CD4-positive, alpha-beta memory T cell (primary cell): ENCODE measurements at regions not wholly inside any gene's neighbourhood (a gene's known extent, or its start where the extent isn't known, plus 50 kb on each side); places are given as distances from the start of the nearest gene placed in this dataset.

ENCODE experiments used
- CTCF ChIA-PET: fragments of 350-600 bp; sonication (Branson Sonifier 250); formaldehyde crosslinking; loops from one replicate; lab custom pipeline; 2021; ENCODE audit warnings: inconsistent platforms; ENCODE audit not compliant: partially characterized antibody; lab: Charles Lee
- POLR2A ChIA-PET: fragments of 350-600 bp; sonication (Branson Sonifier 250); formaldehyde crosslinking; loops from one replicate; lab custom pipeline; 2021; ENCODE audit not compliant: partially characterized antibody; lab: Charles Lee
- DNase-seq, 5 donors: peaks; one replicate each; pipeline versions ENCODE4 v3.0.0 to v3.0.0-alpha.2; 2020 to 2022; ENCODE audit warnings: mixed read lengths in 1 of 5
- H3K27ac ChIP-seq: one replicate; pipeline ENCODE4 v1.7.0; 2013; ENCODE audit warnings: low read depth, low read length
- H3K27me3 ChIP-seq: 2 replicates; pipeline ENCODE4 v1.7.0; 2013; ENCODE audit warnings: mild to moderate bottlenecking, low read length, moderate library complexity; ENCODE audit not compliant: insufficient read depth
- H3K36me3 ChIP-seq: 2 replicates; pipeline ENCODE4 v1.7.0; 2013; ENCODE audit warnings: mild to moderate bottlenecking, low read length, moderate library complexity; ENCODE audit not compliant: insufficient read depth
- H3K4me1 ChIP-seq: 2 replicates; pipeline ENCODE4 v1.7.0; 2013; ENCODE audit warnings: mild to moderate bottlenecking, low read length, moderate library complexity; ENCODE audit not compliant: insufficient read depth
- H3K4me3 ChIP-seq, 2 donors: one replicate each; pipeline ENCODE4 v1.7.0; 2013; ENCODE audit warnings: low read length in 2 of 2, mild to moderate bottlenecking in 1 of 2
- H3K9me3 ChIP-seq, 2 donors: one replicate each; pipeline ENCODE4 v1.7.0; 2013; ENCODE audit warnings: low read length in 2 of 2, control low read depth in 1 of 2; ENCODE audit not compliant: control insufficient read depth in 1 of 2
- H3K27ac Mint-ChIP-seq, 7 donors: one replicate each; pipeline ENCODE4 v1.8.0; 2020 to 2021; ENCODE audit warnings: mixed read lengths in 7 of 7, mild to moderate bottlenecking in 6 of 7, inconsistent platforms in 3 of 7, moderate library complexity in 3 of 7
- H3K27me3 Mint-ChIP-seq, 2 donors: one replicate each; pipeline ENCODE4 v1.8.0; 2020 to 2021; ENCODE audit warnings: mixed read lengths in 2 of 2
- H3K36me3 Mint-ChIP-seq, 2 donors: one replicate each; pipeline ENCODE4 v1.8.0; 2020 to 2021; ENCODE audit warnings: mixed read lengths in 2 of 2, inconsistent platforms in 1 of 2, mild to moderate bottlenecking in 1 of 2
- H3K4me1 Mint-ChIP-seq, 4 donors: one replicate each; pipeline ENCODE4 v1.8.0; 2020 to 2021; ENCODE audit warnings: mixed read lengths in 4 of 4, mild to moderate bottlenecking in 1 of 4
- H3K4me3 Mint-ChIP-seq, 8 donors: one replicate each; pipeline ENCODE4 v1.8.0; 2020 to 2021; ENCODE audit warnings: mixed read lengths in 8 of 8, mild to moderate bottlenecking in 7 of 8, moderate library complexity in 6 of 8, inconsistent platforms in 3 of 8
- H3K9me3 Mint-ChIP-seq, 8 donors: one replicate each; pipeline ENCODE4 v1.8.0; 2020 to 2021; ENCODE audit warnings: mixed read lengths in 8 of 8, mild to moderate bottlenecking in 5 of 8, inconsistent platforms in 3 of 8, moderate library complexity in 1 of 8
- intact Hi-C: fragments of 100-400 bp; cut with micrococcal nuclease; formaldehyde crosslinking; loops from one replicate; pipeline ENCODE4 v1.15.1; 2023

GRCh38 chr3:13715167-13715954 is 164.5 kb downstream of the WNT7A start:
- Histone ChIP-seq H3K36me3 (no peaks in the 10 kb centered on the region), H3K27me3 (no peaks in the 10 kb centered on the region), H3K4me1 (no peaks in the 10 kb centered on the region), H3K9me3 (no peaks in the 10 kb centered on the region), H3K4me3 (no peak overlapping the region), H3K27ac (no peak overlapping the region)
- peaks cover 3 to 25% (median 7%) of the 10 kb centered on the region in 8 donors for H3K9me3 Mint-ChIP-seq
- H3K4me3 Mint-ChIP-seq = no peak overlapping the region
- peaks cover 0 to 5% of the 10 kb centered on the region in 2 donors for H3K36me3 Mint-ChIP-seq
- intact Hi-C loops = no loop called here
- no peak for DNase-seq
- POLR2A ChIA-PET = no interaction called here
- no peaks in the 10 kb centered on the region for H3K4me1 Mint-ChIP-seq
- CTCF ChIA-PET = no interaction called here
- no peak overlapping the region for H3K27ac Mint-ChIP-seq
- peaks cover 0 to 4% of the 10 kb centered on the region in 2 donors for H3K27me3 Mint-ChIP-seq

GRCh38 chr3:13714251-13714916 is 165.5 kb downstream of the FBLN2 start:
- Histone ChIP-seq H3K4me1 (no peaks in the 10 kb centered on the region), H3K9me3 (no peaks in the 10 kb centered on the region), H3K4me3 (no peak overlapping the region), H3K27me3 (no peaks in the 10 kb centered on the region), H3K27ac (no peak overlapping the region), H3K36me3 (no peaks in the 10 kb centered on the region)
- H3K27ac Mint-ChIP-seq = no peak overlapping the region
- ChIA-PET POLR2A (no interaction called here), CTCF (no interaction called here)
- intact Hi-C loops = no loop called here
- DNase-seq = no peak
- H3K4me3 Mint-ChIP-seq = no peak overlapping the region
- H3K27me3 Mint-ChIP-seq = peaks cover 0 to 4% of the 10 kb centered on the region in 2 donors
- peaks cover 3 to 32% (median 10%) of the 10 kb centered on the region in 8 donors for H3K9me3 Mint-ChIP-seq
- peaks cover 0 to 5% of the 10 kb centered on the region in 2 donors for H3K36me3 Mint-ChIP-seq
- no peaks in the 10 kb centered on the region for H3K4me1 Mint-ChIP-seq

- ChIA-PET CTCF (no interaction called here), POLR2A (no interaction called here)
- H3K27me3 Mint-ChIP-seq = peaks cover 0 to 4% of the 10 kb centered on the region in 2 donors
- no peaks in the 10 kb centered on the region for H3K27me3 ChIP-seq
- H3K36me3 Mint-ChIP-seq = peaks cover 0 to 5% of the 10 kb centered on the region in 2 donors
- intact Hi-C loops = no loop called here
- H3K9me3 Mint-ChIP-seq = peaks cover 3 to 41% (median 12%) of the 10 kb centered on the region in 8 donors
- no peaks in the 10 kb centered on the region for H3K4me1 Mint-ChIP-seq
- no peak overlapping the region for H3K27ac ChIP-seq
- no peak overlapping the region for H3K27ac Mint-ChIP-seq
- DNase-seq = no peak
- H3K4me1 ChIP-seq = no peaks in the 10 kb centered on the region
- no peaks in the 10 kb centered on the region for H3K9me3 ChIP-seq
- no peak overlapping the region for H3K4me3 ChIP-seq
- no peak overlapping the region for H3K4me3 Mint-ChIP-seq
- H3K36me3 ChIP-seq = no peaks in the 10 kb centered on the region
These were observed 164.5 kb downstream of the FBLN2 start for GRCh38 chr3:13713396-13713795.

DNA sequence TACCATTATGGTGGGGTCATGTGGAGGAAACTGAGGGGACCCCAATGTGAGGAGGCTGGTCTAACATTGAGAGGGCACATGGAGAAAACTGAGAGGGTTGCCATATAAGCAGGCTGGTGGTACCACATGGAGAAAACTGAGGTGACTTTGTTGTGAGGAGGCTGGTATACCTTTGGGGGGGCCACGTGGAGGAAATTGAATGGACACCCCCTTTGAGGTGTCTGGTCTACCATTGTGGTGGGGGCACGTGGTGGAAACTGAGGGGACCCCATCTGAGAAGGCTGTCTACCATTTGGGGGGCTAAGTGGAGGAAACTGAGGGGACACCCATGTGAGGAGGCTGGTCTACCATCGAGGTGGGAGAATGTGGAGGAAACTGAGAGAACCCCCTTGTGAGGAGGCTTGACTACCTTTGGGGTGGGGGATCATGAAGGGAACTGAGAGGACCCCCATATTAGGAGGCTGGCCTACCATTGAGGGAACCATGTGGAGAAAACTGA is 163.8 kb downstream of the FBLN2 start:
- Histone ChIP-seq H3K9me3 (no peaks in the 10 kb centered on the region), H3K27me3 (no peaks in the 10 kb centered on the region), H3K27ac (no peak overlapping the region), H3K4me3 (no peak overlapping the region), H3K36me3 (no peaks in the 10 kb centered on the region), H3K4me1 (no peaks in the 10 kb centered on the region)
- POLR2A ChIA-PET = no interaction called here
- Mint-ChIP-seq H3K4me1 (no peaks in the 10 kb centered on the region), H3K36me3 (peaks cover 0 to 5% of the 10 kb centered on the region in 2 donors), H3K27ac (no peak overlapping the region), H3K9me3 (peaks cover 4 to 44% (median 13%) of the 10 kb centered on the region in 8 donors), H3K4me3 (no peak overlapping the region), H3K27me3 (peaks cover 0 to 4% of the 10 kb centered on the region in 2 donors)
- intact Hi-C loops = no loop called here
- CTCF ChIA-PET = no interaction called here
- no peak for DNase-seq

DNA sequence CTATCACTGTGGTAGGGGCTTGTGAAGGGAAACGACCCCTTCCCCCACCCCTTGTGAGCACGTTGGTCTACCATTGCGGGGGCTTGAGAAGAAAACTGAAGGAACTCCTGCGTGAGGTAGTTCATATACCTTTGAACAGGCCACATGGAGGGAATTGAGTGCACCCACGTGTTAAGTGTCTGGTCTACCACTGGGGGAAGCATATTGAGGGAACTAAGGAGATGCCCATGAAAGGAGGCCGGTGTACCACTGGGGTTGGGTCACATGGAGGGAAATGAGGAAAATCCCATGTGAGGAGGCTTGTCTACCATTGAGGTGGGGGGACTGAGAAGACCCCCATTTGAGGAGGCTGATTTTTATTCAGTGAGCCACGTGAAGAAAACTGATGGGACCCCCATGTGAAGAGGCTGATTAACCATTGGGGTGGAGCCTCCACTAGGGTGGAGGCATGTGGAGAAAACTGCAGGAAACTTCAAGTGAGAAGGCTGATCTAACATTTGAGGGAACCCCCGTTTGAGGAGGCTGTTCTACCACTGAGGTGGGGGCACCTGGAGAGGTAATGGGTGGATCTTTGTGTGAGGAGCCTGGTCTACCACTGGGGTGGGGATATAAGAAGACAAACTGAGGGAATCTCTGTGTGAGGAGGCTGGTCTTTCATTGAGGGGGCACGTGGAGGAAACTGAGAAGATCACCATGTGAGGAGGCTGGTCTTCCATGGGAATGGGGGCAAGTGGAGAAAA is 163.2 kb downstream of the FBLN2 start:
- no peak for DNase-seq
- no peak overlapping the region for H3K4me3 Mint-ChIP-seq
- POLR2A ChIA-PET = no interaction called here
- Histone ChIP-seq H3K27ac (no peak overlapping the region), H3K4me3 (no peak overlapping the region), H3K4me1 (no peaks in the 10 kb centered on the region), H3K36me3 (no peaks in the 10 kb centered on the region), H3K9me3 (no peaks in the 10 kb centered on the region), H3K27me3 (no peaks in the 10 kb centered on the region)
- CTCF ChIA-PET = no interaction called here
- H3K27ac Mint-ChIP-seq = no peak overlapping the region
- H3K9me3 Mint-ChIP-seq = peaks cover 4 to 47% (median 18%) of the 10 kb centered on the region in 8 donors
- H3K27me3 Mint-ChIP-seq = peaks cover 0 to 6% of the 10 kb centered on the region in 2 donors
- peaks cover 0 to 5% of the 10 kb centered on the region in 2 donors for H3K36me3 Mint-ChIP-seq
- intact Hi-C loops = no loop called here
- no peaks in the 10 kb centered on the region for H3K4me1 Mint-ChIP-seq

DNA sequence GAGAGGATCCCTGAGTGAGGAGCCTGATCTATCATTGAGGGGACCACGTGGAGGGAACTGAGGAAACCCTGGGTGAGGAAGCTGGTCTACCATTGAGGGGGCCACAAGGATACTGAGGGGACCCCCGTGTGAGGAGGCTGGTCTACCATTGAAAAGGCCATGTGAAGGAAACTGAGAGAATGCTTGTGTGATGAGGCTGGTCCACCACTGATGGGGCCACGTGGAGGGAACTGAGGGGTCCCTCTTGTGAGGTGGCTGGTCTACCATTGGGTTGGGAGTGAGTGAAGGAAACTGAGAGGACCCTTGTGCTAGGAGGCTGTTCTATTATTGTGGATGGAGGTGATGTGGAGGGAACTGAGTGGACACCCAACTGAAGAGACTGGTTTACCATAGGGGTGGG is 161.3 kb downstream of the FBLN2 start:
- no peak overlapping the region for H3K4me3 ChIP-seq
- Mint-ChIP-seq H3K4me1 (no peaks in the 10 kb centered on the region), H3K27ac (no peak overlapping the region), H3K9me3 (peaks cover 7 to 60% (median 31%) of the 10 kb centered on the region in 8 donors), H3K36me3 (peaks cover 0 to 5% of the 10 kb centered on the region in 2 donors), H3K27me3 (peaks cover 0 to 16% of the 10 kb centered on the region in 2 donors), H3K4me3 (no peak overlapping the region)
- H3K9me3 ChIP-seq = no peaks in the 10 kb centered on the region
- intact Hi-C loops = no loop called here
- no peaks in the 10 kb centered on the region for H3K27me3 ChIP-seq
- ChIA-PET CTCF (no interaction called here), POLR2A (no interaction called here)
- DNase-seq = no peak
- no peaks in the 10 kb centered on the region for H3K4me1 ChIP-seq
- H3K36me3 ChIP-seq = no peaks in the 10 kb centered on the region
- H3K27ac ChIP-seq = no peak overlapping the region

GRCh38 chr3:13709706-13710105 is 160.8 kb downstream of the FBLN2 start:
- Mint-ChIP-seq H3K4me3 (peak overlapping the region in 1 of 8 donors; percentile 2), H3K36me3 (peaks cover 0 to 5% of the 10 kb centered on the region in 2 donors), H3K27me3 (peaks cover 3 to 21% of the 10 kb centered on the region in 2 donors), H3K9me3 (peaks cover 10 to 65% (median 32%) of the 10 kb centered on the region in 8 donors), H3K27ac (no peak overlapping the region), H3K4me1 (no peaks in the 10 kb centered on the region)
- Histone ChIP-seq H3K9me3 (no peaks in the 10 kb centered on the region), H3K4me3 (no peak overlapping the region), H3K27ac (no peak overlapping the region), H3K4me1 (no peaks in the 10 kb centered on the region), H3K27me3 (no peaks in the 10 kb centered on the region), H3K36me3 (no peaks in the 10 kb centered on the region)
- intact Hi-C loops = no loop called here
- DNase-seq = no peak
- POLR2A ChIA-PET = no interaction called here
- CTCF ChIA-PET = no interaction called here
